ENCODE measurements at regions not wholly inside any gene's neighbourhood (a gene's known extent, or its start where the extent isn't known, plus 50 kb on each side); places are given as distances from the start of the nearest gene placed in this dataset.
"Not testable (repeated sequence)": the region's sequence is repeated elsewhere in the genome, so short reads cannot be mapped to it uniquely, and the experiment has no call there.

GRCh38 chr6:60810216-60810615, 1475.8 kb downstream of the KHDRBS2 start:
- not testable (repeated sequence) for TF ChIP-seq BACH2 (CRISPR knock-in tag; IDR thresholded peaks at IDR 0.05; ENCODE audit: borderline replicate concordance); ZFP3 (CRISPR knock-in tag; IDR thresholded peaks at IDR 0.05); PATZ1 (CRISPR knock-in tag; IDR thresholded peaks at IDR 0.05; ENCODE audit: borderline replicate concordance); ZFP30 (CRISPR knock-in tag; IDR thresholded peaks at IDR 0.05); ZNF70 (CRISPR knock-in tag; IDR thresholded peaks at IDR 0.05); CREB5 (CRISPR knock-in tag; IDR thresholded peaks at IDR 0.05; ENCODE audit: low read depth); ZNF8 (CRISPR knock-in tag; IDR thresholded peaks at IDR 0.05); POU6F1 (CRISPR knock-in tag; IDR thresholded peaks at IDR 0.05; ENCODE audit: borderline replicate concordance, low read depth); RARB (CRISPR knock-in tag; IDR thresholded peaks at IDR 0.05); ISL1 (CRISPR knock-in tag; IDR thresholded peaks at IDR 0.05); ZNF565 (CRISPR knock-in tag; conservative IDR thresholded peaks at IDR 0.05; ENCODE audit: low read depth); CSDC2 (CRISPR knock-in tag; IDR thresholded peaks at IDR 0.05); TSHZ2 (CRISPR knock-in tag; IDR thresholded peaks at IDR 0.05)
